HCT116 (cell line): ENCODE measurements at regions not wholly inside any gene's neighbourhood (a gene's known extent, or its start where the extent isn't known, plus 50 kb on each side); places are given as distances from the start of the nearest gene placed in this dataset.

Experiments used
- ATAC-seq: fragments of 200-7000 bp; cut with Tn5 transposase; 2 replicates; pipeline ENCODE4 v1.9.1; 2020; ENCODE audit warnings: mild to moderate bottlenecking, moderate library complexity
- BruUV-seq: library from RNA; stranded (reverse); fragments of 400-500 nt; replicated peaks from 2 replicates; lab custom pipeline; 2021; lab: Mats Ljungman, UMichigan
- CTCF ChIA-PET: fragments of 300-600 bp; sonication (Branson Sonifier 250); formaldehyde crosslinking; loops from one replicate; lab custom pipeline; 2021; ENCODE audit warnings: antibody characterized with exemption; lab: Charles Lee
- POLR2A ChIA-PET: fragments of 300-600, 350-600 bp; sonication (Branson Sonifier 250); formaldehyde crosslinking; loops from one replicate; lab custom pipeline; 2021; ENCODE audit warnings: antibody characterized with exemption; lab: Charles Lee
- RAD21 ChIA-PET, 2 experiments: fragments of 300-600 bp; sonication (Branson Sonifier 250); formaldehyde crosslinking; loops; one replicate each; lab custom pipeline; 2023; ENCODE audit warnings: low total read pairs in 2 of 2; ENCODE audit not compliant: uncharacterized antibody in 2 of 2, unreplicated experiment in 2 of 2, low non-redundant PET in 1 of 2; lab: Charles Lee
- DNase-seq: peaks from one replicate; pipeline ENCODE4 v3.0.0-alpha.2; 2010; ENCODE audit warnings: low read depth, low spot score
- H2AFZ ChIP-seq: fragments of 200-600 bp; shearing (Covaris generic), sonication (generic); 2 replicates; pipeline ENCODE4 v1.6.1; 2017; ENCODE audit warnings: low read depth, mixed run types, mixed read lengths, antibody characterized with exemption, low read length; ENCODE audit not compliant: poor library complexity, severe bottlenecking
- H3K27ac ChIP-seq: 2 replicates; pipeline ENCODE4 v1.5.1; 2012; ENCODE audit warnings: low read depth, low read length
- H3K27me3 ChIP-seq: fragments of 200-600 bp; sonication (generic); 2 replicates; pipeline ENCODE4 v1.6.1; 2016; ENCODE audit warnings: mixed run types, low read length, mixed read lengths; ENCODE audit not compliant: insufficient read depth
- H3K36me3 ChIP-seq, 2 experiments: fragments of 200-500 bp in 1 of 2; fragments of 200-600 bp in 1 of 2; sonication (Bioruptor generic) in 1 of 2; sonication (generic) in 1 of 2; 2 replicates each; pipeline versions ENCODE4 v1.5.1 to v1.6.1; 2014 to 2016; ENCODE audit warnings: low read length in 2 of 2, inconsistent platforms in 1 of 2, mixed read lengths in 1 of 2, mixed run types in 1 of 2; ENCODE audit not compliant: insufficient read depth in 2 of 2, control insufficient read depth in 1 of 2
- H3K4me1 ChIP-seq, 2 experiments: fragments of 200-600 bp in 1 of 2; sonication (generic) in 1 of 2; 2 replicates each; pipeline versions ENCODE4 v1.5.1 to v1.6.1; 2012 to 2017; ENCODE audit warnings: low read length in 2 of 2, inconsistent platforms in 1 of 2, mild to moderate bottlenecking in 1 of 2, mixed read lengths in 1 of 2, mixed run types in 1 of 2, moderate library complexity in 1 of 2; ENCODE audit not compliant: insufficient read depth in 2 of 2, control insufficient read depth in 1 of 2
- H3K4me2 ChIP-seq: fragments of 200-600 bp; sonication (generic); 2 replicates; pipeline ENCODE4 v1.6.1; 2017; ENCODE audit warnings: mixed run types, low read length, mixed read lengths
- H3K4me3 ChIP-seq, 2 experiments: fragments of 200-600 bp in 1 of 2; sonication (generic) in 1 of 2; replicated peaks in 1 of 2; 2 replicates each; pipeline ENCODE4 v1.5.1; 2011 to 2016; ENCODE audit warnings: low read length in 2 of 2, control low read depth in 1 of 2, low read depth in 1 of 2, mild to moderate bottlenecking in 1 of 2, mixed read lengths in 1 of 2, mixed run types in 1 of 2
- H3K79me2 ChIP-seq: fragments of 200-600 bp; sonication (generic); 2 replicates; pipeline ENCODE4 v1.6.1; 2017; ENCODE audit warnings: mild to moderate bottlenecking, mixed run types, low read length, moderate library complexity, mixed read lengths; ENCODE audit not compliant: insufficient read depth
- H3K9ac ChIP-seq: fragments of 200-600 bp; sonication (generic); 2 replicates; pipeline ENCODE4 v1.6.1; 2016; ENCODE audit warnings: low read length, mixed read lengths
- H3K9me2 ChIP-seq: fragments of 200-600 bp; sonication (generic), shearing (Covaris generic); 2 replicates; pipeline ENCODE4 v1.6.1; 2017; ENCODE audit warnings: mixed run types, mild to moderate bottlenecking, moderate library complexity; ENCODE audit not compliant: insufficient read depth
- H3K9me3 ChIP-seq, 2 experiments: fragments of 200-500 bp in 1 of 2; fragments of 200-600 bp in 1 of 2; sonication (Bioruptor generic) in 1 of 2; sonication (generic) in 1 of 2; 2 replicates each; pipeline ENCODE4 v1.6.1; 2014 to 2017; ENCODE audit warnings: low read length in 2 of 2, mixed read lengths in 2 of 2, inconsistent platforms in 1 of 2, low read depth in 1 of 2, mild to moderate bottlenecking in 1 of 2, mixed run types in 1 of 2, moderate library complexity in 1 of 2; ENCODE audit not compliant: control insufficient read depth in 1 of 2, insufficient read depth in 1 of 2
- H4K20me1 ChIP-seq: fragments of 200-600 bp; sonication (generic), shearing (Covaris generic); 2 replicates; pipeline ENCODE4 v1.6.1; 2017; ENCODE audit warnings: mixed run types, mild to moderate bottlenecking, moderate library complexity; ENCODE audit not compliant: insufficient read depth
- ATF3 ChIP-seq: IDR thresholded peaks from 2 replicates; pipeline ENCODE4 v1.6.1; 2012
- CBX3 ChIP-seq: IDR thresholded peaks from 2 replicates; pipeline ENCODE4 v1.6.1; 2012; ENCODE audit warnings: low read depth
- ELF1 ChIP-seq: IDR thresholded peaks from 2 replicates; pipeline ENCODE4 v1.6.1; 2012; ENCODE audit warnings: low read depth, borderline replicate concordance
- EZH2 ChIP-seq: fragments of 200-600 bp; sonication (generic); IDR thresholded peaks from 2 replicates; pipeline ENCODE4 v1.6.1; 2017; ENCODE audit warnings: antibody characterized with exemption, mixed run types
- EZH2phosphoT487 ChIP-seq: fragments of 200-600 bp; IDR thresholded peaks from 2 replicates; pipeline ENCODE4 v1.6.1; 2018; ENCODE audit warnings: antibody characterized with exemption, borderline replicate concordance
- FOSL1 ChIP-seq: IDR thresholded peaks from 2 replicates; pipeline ENCODE4 v1.6.1; 2012; ENCODE audit warnings: low read depth
- JUND ChIP-seq: IDR thresholded peaks from 2 replicates; pipeline ENCODE4 v1.6.1; 2012
- POLR2A ChIP-seq: IDR thresholded peaks from 2 replicates; pipeline ENCODE4 v1.7.0; 2011; ENCODE audit warnings: borderline replicate concordance; ENCODE audit not compliant: insufficient read depth, insufficient read length; ENCODE audit errors: extremely low read depth
- POLR2AphosphoS5 ChIP-seq: IDR thresholded peaks from 2 replicates; pipeline ENCODE4 v1.6.1; 2011; ENCODE audit warnings: mild to moderate bottlenecking, low read depth, low read length, moderate library complexity
- RAD21 ChIP-seq: IDR thresholded peaks from 2 replicates; pipeline ENCODE4 v1.6.1; 2012; ENCODE audit warnings: low read depth, mild to moderate bottlenecking
- REST ChIP-seq: IDR thresholded peaks from 2 replicates; pipeline ENCODE4 v1.6.1; 2012; ENCODE audit warnings: low read depth
- SIN3A ChIP-seq: IDR thresholded peaks from 2 replicates; pipeline ENCODE4 v1.6.1; 2012; ENCODE audit warnings: low read depth
- SRF ChIP-seq: IDR thresholded peaks from 2 replicates; pipeline ENCODE4 v1.6.1; 2012; ENCODE audit warnings: low read depth
- TCF7L2 ChIP-seq: IDR thresholded peaks from 2 replicates; pipeline ENCODE4 v1.7.0; 2011; ENCODE audit warnings: borderline replicate concordance, inconsistent platforms; ENCODE audit not compliant: insufficient read depth, insufficient read length; ENCODE audit errors: extremely low read depth
- YY1 ChIP-seq: IDR thresholded peaks from 2 replicates; pipeline ENCODE4 v1.6.1; 2011; ENCODE audit warnings: low read length, low read depth, moderate library complexity, mild to moderate bottlenecking; ENCODE audit not compliant: insufficient replicate concordance; ENCODE audit errors: extremely low read depth
- ZBTB33 ChIP-seq: IDR thresholded peaks from 2 replicates; pipeline ENCODE4 v1.6.1; 2011; ENCODE audit warnings: mild to moderate bottlenecking, low read length, moderate library complexity; ENCODE audit not compliant: insufficient replicate concordance; ENCODE audit errors: extremely low read depth
- ZFX ChIP-seq: fragments of 450-650 bp; IDR thresholded peaks from 2 replicates; pipeline ENCODE4 v1.6.1; 2017
- ZNF274 ChIP-seq: fragments of 200-500 bp; sonication (Bioruptor generic); IDR thresholded peaks from 2 replicates; pipeline ENCODE4 v1.6.1; 2014; ENCODE audit warnings: mild to moderate bottlenecking, low read depth, low read length, inconsistent platforms
- intact Hi-C: fragments of 100-400 bp; cut with micrococcal nuclease; formaldehyde crosslinking; loops from 2 replicates; pipeline ENCODE4 v1.10.0; 2022

- ChIA-PET CTCF (no interaction called here), POLR2A (no interaction called here), RAD21 (no interaction called here)
- ATAC-seq (no peak), DNase-seq (no peak)
- no peak overlapping the region for H2AFZ ChIP-seq
- H3K4me1 ChIP-seq, result peaks cover 0 to 19% of the 10 kb centered on the region in 2 experiments; a peak in 2 of 4 replicates
- TF ChIP-seq JUND, result no peak
- no peak for TF ChIP-seq FOSL1
- TF ChIP-seq RAD21, result no peak
- TF ChIP-seq SRF, result no peak
- no peak for TF ChIP-seq ZNF274
- no peak for TF ChIP-seq ZFX
- no peak for TF ChIP-seq SIN3A
- TF ChIP-seq CBX3, result no peak
- TF ChIP-seq POLR2A, result no peak
- TF ChIP-seq EZH2, result no peak
- no peak for TF ChIP-seq POLR2AphosphoS5
- no peak for TF ChIP-seq YY1
- TF ChIP-seq EZH2phosphoT487, result no peak
- TF ChIP-seq ELF1, result no peak
- no peak for TF ChIP-seq REST
- TF ChIP-seq ATF3, result no peak
- no peak for TF ChIP-seq TCF7L2
- TF ChIP-seq ZBTB33, result no peak
- BruUV-seq, result no TSS peak
- H4K20me1 ChIP-seq, result no peaks in the 10 kb centered on the region
- H3K4me2 ChIP-seq, result no peak overlapping the region
- H3K9me2 ChIP-seq, result no peaks in the 10 kb centered on the region
- H3K27ac ChIP-seq, result no peak overlapping the region
- no peaks in the 10 kb centered on the region for H3K9me3 ChIP-seq
- H3K36me3 ChIP-seq, result no peaks in the 10 kb centered on the region
- no peak overlapping the region for H3K9ac ChIP-seq
- H3K79me2 ChIP-seq, result no peaks in the 10 kb centered on the region
- intact Hi-C loops, result no loop called here
- no peaks in the 10 kb centered on the region for H3K27me3 ChIP-seq
- H3K4me3 ChIP-seq, result no peak overlapping the region
These were observed 387.5 kb downstream of the SLC4A3 start for GRCh38 chr2:220014961-220015360.
